22Rv1 (cell line): ENCODE measurements at regions not wholly inside any gene's neighbourhood (a gene's known extent, or its start where the extent isn't known, plus 50 kb on each side); places are given as distances from the start of the nearest gene placed in this dataset.

ENCODE experiments used
- ZFX ChIP-seq: fragments of 450-650 bp; IDR thresholded peaks from 2 replicates; pipeline ENCODE4 v1.6.1; 2017; ENCODE audit warnings: antibody characterized with exemption, borderline replicate concordance
- TF ChIP-seq, protein P1 (sequence below): fragments of 450-650 bp; IDR thresholded peaks from 2 replicates; pipeline ENCODE4 v1.5.1; 2017; ENCODE audit warnings: mild to moderate bottlenecking

DNA sequence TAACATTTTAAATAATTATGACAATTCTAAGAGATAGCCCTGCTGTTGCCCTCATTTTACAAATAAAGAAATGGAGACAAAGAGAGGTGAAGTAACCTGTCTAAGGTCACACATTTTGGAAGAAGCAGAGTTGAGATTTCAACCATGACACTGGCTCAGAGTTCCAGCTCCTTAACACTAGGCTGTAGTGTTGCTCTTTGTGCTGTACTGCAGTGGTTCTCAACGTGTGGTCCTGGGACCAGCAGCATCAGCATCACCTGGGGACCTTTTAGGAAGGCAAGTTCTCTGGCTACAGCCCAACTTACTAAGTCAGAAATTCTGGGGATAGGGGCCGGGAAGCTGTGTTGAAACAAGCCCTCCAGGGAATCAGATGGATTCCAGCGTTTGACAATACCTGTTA is 62.4 kb upstream of the FERMT1 start:
- TF ChIP-seq, protein P1, sequence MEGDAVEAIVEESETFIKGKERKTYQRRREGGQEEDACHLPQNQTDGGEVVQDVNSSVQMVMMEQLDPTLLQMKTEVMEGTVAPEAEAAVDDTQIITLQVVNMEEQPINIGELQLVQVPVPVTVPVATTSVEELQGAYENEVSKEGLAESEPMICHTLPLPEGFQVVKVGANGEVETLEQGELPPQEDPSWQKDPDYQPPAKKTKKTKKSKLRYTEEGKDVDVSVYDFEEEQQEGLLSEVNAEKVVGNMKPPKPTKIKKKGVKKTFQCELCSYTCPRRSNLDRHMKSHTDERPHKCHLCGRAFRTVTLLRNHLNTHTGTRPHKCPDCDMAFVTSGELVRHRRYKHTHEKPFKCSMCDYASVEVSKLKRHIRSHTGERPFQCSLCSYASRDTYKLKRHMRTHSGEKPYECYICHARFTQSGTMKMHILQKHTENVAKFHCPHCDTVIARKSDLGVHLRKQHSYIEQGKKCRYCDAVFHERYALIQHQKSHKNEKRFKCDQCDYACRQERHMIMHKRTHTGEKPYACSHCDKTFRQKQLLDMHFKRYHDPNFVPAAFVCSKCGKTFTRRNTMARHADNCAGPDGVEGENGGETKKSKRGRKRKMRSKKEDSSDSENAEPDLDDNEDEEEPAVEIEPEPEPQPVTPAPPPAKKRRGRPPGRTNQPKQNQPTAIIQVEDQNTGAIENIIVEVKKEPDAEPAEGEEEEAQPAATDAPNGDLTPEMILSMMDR: peak; percentile 40
- TF ChIP-seq ZFX: no peak
